MG63 (cell line): ENCODE measurements at regions not wholly inside any gene's neighbourhood (a gene's known extent, or its start where the extent isn't known, plus 50 kb on each side); places are given as distances from the start of the nearest gene placed in this dataset.
"Not testable (repeated sequence)": the region's sequence is repeated elsewhere in the genome, so short reads cannot be mapped to it uniquely, and the experiment has no call there.

ENCODE experiments used
- DNase-seq: peaks from one replicate; pipeline ENCODE4 v3.0.0-alpha.2; 2020
- H3K27me3 ChIP-seq: fragments of 250-450 bp; sonication (Bioruptor Pico); 2 replicates; pipeline ENCODE4 v1.5.1; 2020; ENCODE audit warnings: mild to moderate bottlenecking, moderate library complexity
- H3K36me3 ChIP-seq: fragments of 250-450 bp; sonication (Bioruptor Pico); 2 replicates; pipeline ENCODE4 v1.5.1; 2020; ENCODE audit warnings: mild to moderate bottlenecking, moderate library complexity
- H3K4me3 ChIP-seq: fragments of 250-450 bp; sonication (Bioruptor Pico); 2 replicates; pipeline ENCODE4 v1.5.1; 2020; ENCODE audit warnings: mild to moderate bottlenecking, moderate library complexity
- H3K9me3 ChIP-seq: fragments of 250-450 bp; sonication (Bioruptor Pico); 2 replicates; pipeline ENCODE4 v1.5.1; 2020; ENCODE audit warnings: mild to moderate bottlenecking, moderate library complexity

GRCh38 chr9:75432386-75432785 lies 344.1 kb downstream of the OSTF1 start:
- Histone ChIP-seq H3K9me3 (no peaks in the 10 kb centered on the region), H3K36me3 (no peaks in the 10 kb centered on the region), H3K4me3 (no peak overlapping the region), H3K27me3 (no peaks in the 10 kb centered on the region)
- DNase-seq, result no peak

GRCh38 chr9:75432888-75433287 lies 344.6 kb downstream of the OSTF1 start:
- Histone ChIP-seq H3K9me3 (no peaks in the 10 kb centered on the region), H3K36me3 (no peaks in the 10 kb centered on the region), H3K4me3 (no peak overlapping the region), H3K27me3 (no peaks in the 10 kb centered on the region)
- DNase-seq, result no peak

DNA sequence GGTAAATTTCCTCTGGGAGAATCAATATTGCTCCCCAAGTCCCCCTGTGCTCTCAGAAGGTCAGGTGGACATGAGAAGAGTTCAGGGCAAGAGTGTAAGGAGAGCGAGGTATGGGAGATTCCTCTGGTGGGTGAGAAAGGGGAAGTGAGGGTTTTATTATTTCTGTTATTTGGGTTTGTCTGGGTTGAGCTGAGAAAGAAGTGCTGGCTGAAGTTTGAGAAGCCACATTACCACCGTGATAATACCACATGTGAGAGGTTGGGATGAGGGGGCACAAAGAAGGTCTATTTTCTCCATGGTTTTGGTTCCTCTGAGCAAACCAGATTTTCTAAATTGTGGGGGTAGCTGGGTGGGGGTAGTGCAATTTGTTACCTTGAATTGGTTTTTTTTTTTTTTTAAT lies 350.4 kb downstream of the OSTF1 start:
- no peaks in the 10 kb centered on the region for H3K27me3 ChIP-seq
- no peaks in the 10 kb centered on the region for H3K36me3 ChIP-seq
- DNase-seq, result no peak
- H3K4me3 ChIP-seq, result no peak overlapping the region
- no peaks in the 10 kb centered on the region for H3K9me3 ChIP-seq

DNA sequence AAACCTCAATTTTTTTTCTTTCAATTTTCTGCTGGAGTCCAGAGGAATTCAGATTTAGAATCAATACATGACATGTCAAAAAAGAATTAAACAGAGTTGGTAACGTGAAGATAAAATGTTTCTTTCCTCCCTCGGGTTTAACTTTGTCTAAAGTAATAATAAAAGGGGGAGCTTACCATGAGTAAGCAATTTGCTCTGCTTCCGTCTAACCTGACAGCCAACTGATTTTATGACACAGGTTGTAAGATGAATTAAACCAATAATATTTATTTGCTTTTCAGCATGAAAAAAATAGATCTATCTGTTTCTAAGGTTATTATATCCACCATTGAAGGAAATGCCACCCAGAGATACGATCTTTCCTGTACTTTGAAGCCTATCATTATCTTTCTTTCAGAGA lies 352.6 kb downstream of the OSTF1 start:
- Histone ChIP-seq H3K27me3 (no peaks in the 10 kb centered on the region), H3K4me3 (no peak overlapping the region), H3K36me3 (no peaks in the 10 kb centered on the region), H3K9me3 (no peaks in the 10 kb centered on the region)
- no peak for DNase-seq

GRCh38 chr9:75445144-75445543 lies 356.8 kb downstream of the OSTF1 start:
- DNase-seq, result no peak
- Histone ChIP-seq H3K9me3 (no peaks in the 10 kb centered on the region), H3K36me3 (no peaks in the 10 kb centered on the region), H3K27me3 (no peaks in the 10 kb centered on the region), H3K4me3 (no peak overlapping the region)

DNA sequence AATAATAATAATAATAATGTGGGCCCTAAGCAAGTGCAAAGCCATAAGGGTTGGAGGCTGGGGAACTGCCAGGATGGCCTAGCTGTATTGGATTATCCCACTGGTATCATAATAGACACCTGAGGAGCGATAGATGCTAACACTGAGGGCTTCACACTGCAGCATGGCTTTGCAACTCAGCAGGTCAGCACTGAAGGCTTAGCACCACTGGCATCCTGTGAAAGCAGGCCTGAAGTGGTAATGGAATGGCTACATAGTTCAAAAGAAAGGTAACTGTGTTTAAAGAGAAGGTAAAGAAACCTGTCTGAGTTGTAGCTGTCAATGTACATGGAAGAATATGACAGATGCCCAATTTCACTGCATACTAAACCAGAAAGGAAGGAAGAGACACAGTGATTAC lies 359.0 kb downstream of the OSTF1 start:
- no peak for DNase-seq
- H3K9me3 ChIP-seq, result no peaks in the 10 kb centered on the region
- no peaks in the 10 kb centered on the region for H3K27me3 ChIP-seq
- no peak overlapping the region for H3K4me3 ChIP-seq
- H3K36me3 ChIP-seq, result no peaks in the 10 kb centered on the region

GRCh38 chr9:75448281-75448680 lies 360.0 kb downstream of the OSTF1 start:
- Histone ChIP-seq H3K4me3 (no peak overlapping the region), H3K9me3 (no peaks in the 10 kb centered on the region), H3K36me3 (no peaks in the 10 kb centered on the region), H3K27me3 (no peaks in the 10 kb centered on the region)
- DNase-seq, result no peak

DNA sequence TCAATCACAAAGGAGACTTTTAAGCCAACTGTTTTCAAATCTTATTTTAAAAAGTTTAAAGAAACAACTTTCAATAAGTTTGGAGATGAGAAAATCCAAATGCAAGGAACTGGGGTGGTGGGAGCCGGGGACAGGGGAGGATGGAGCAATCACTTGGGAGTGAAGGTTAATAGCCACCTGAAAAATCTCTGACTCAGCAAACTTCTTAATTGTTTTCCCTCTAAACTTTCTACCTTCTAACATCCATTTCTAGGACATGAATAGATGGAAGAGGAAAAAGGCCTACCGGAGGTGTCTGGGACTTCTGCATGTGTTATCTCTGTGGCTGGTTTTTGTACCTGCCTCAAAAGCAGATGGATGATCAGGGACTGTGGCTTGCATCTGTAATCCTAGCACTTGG lies 360.6 kb downstream of the OSTF1 start:
- no peaks in the 10 kb centered on the region for H3K36me3 ChIP-seq
- no peak for DNase-seq

DNA sequence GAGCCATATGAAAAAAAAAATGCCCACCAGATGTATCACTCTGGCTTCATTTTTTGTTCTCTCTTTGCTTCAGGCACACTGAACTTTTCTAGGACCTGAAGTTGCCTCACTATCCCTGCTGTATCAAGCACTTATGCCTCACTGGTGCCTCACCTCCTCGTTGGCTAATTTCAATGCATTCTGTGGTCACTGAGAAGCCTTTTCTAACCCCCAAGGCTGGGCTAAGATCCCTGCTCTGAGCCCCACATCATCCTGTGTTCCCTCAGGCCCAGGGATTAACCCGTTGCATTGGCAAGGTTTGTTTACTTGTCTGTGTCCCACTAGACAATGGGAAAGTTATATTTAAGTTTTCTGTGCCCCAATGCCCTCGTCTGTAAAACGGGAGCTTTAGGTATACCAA lies 362.7 kb downstream of the OSTF1 start:
- Histone ChIP-seq H3K27me3 (no peaks in the 10 kb centered on the region), H3K9me3 (no peaks in the 10 kb centered on the region), H3K36me3 (no peaks in the 10 kb centered on the region), H3K4me3 (no peak overlapping the region)
- DNase-seq, result peak; percentile 32

More for the DNA sequence above, 360.6 kb downstream of the OSTF1 start:
- H3K9me3 ChIP-seq, result no peaks in the 10 kb centered on the region
- no peaks in the 10 kb centered on the region for H3K27me3 ChIP-seq
- no peak overlapping the region for H3K4me3 ChIP-seq

- Histone ChIP-seq H3K9me3 (no peaks in the 10 kb centered on the region), H3K27me3 (no peaks in the 10 kb centered on the region), H3K36me3 (no peaks in the 10 kb centered on the region), H3K4me3 (no peak overlapping the region)
- peak; percentile 9 for DNase-seq
Observed at GRCh38 chr9:75451505-75451904, 363.2 kb downstream of the OSTF1 start.

- H3K27me3 ChIP-seq, result no peaks in the 10 kb centered on the region
- H3K36me3 ChIP-seq, result no peaks in the 10 kb centered on the region
- DNase-seq, result no peak
- H3K9me3 ChIP-seq, result no peaks in the 10 kb centered on the region
- no peak overlapping the region for H3K4me3 ChIP-seq
Observed at GRCh38 chr9:75452512-75452911, 364.2 kb downstream of the OSTF1 start.

DNA sequence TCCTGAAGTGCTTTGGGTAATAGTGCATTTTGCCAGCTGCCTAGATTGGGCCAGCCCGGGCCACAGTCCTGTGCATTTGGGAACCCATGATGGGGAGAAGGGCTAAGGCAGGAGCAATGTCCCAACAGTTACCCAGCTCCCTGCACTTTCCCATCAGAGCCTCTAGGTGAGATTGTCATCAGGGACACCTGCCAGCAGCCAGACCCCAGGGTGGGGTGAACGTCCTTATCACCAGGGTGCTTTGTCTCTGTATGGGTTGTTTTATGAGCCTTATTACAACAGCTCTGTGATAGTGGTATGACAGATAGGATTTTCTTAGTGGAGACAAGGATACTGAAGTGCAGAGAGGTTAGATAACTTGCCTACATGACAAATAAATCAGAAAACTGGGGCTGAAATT lies 365.7 kb downstream of the OSTF1 start:
- no peak for DNase-seq
- Histone ChIP-seq H3K4me3 (no peak overlapping the region), H3K27me3 (no peaks in the 10 kb centered on the region), H3K36me3 (no peaks in the 10 kb centered on the region), H3K9me3 (no peaks in the 10 kb centered on the region)

GRCh38 chr9:75454891-75455290 lies 366.6 kb downstream of the OSTF1 start:
- Histone ChIP-seq H3K9me3 (no peaks in the 10 kb centered on the region), H3K36me3 (no peaks in the 10 kb centered on the region), H3K27me3 (no peaks in the 10 kb centered on the region), H3K4me3 (no peak overlapping the region)
- no peak for DNase-seq

GRCh38 chr9:75455444-75455921 lies 367.2 kb downstream of the OSTF1 start:
- no peak overlapping the region for H3K4me3 ChIP-seq
- no peaks in the 10 kb centered on the region for H3K9me3 ChIP-seq
- no peak for DNase-seq

DNA sequence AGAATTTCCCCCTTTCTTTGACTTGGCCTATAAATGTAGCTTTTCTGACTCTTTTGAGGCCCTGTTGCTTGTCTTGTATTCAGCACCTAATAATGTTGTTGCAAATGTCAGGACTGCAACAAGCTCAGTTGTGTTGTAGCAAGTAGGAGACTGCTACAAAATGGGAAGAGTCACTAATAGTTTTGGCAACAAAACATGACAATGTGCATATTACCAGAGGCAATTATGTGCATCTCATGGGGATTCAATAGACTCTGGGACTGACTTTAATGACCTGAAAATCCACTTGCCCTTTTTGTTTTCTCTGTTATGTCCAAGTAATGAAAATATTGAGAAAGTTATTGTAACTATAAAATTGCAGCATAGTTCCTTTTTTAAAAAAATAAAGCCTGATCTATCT lies 368.4 kb downstream of the OSTF1 start:
- no peaks in the 10 kb centered on the region for H3K9me3 ChIP-seq
- no peak for DNase-seq

More at GRCh38 chr9:75455444-75455921, 367.2 kb downstream of the OSTF1 start:
- H3K27me3 ChIP-seq, result no peaks in the 10 kb centered on the region
- H3K36me3 ChIP-seq, result no peaks in the 10 kb centered on the region

DNA sequence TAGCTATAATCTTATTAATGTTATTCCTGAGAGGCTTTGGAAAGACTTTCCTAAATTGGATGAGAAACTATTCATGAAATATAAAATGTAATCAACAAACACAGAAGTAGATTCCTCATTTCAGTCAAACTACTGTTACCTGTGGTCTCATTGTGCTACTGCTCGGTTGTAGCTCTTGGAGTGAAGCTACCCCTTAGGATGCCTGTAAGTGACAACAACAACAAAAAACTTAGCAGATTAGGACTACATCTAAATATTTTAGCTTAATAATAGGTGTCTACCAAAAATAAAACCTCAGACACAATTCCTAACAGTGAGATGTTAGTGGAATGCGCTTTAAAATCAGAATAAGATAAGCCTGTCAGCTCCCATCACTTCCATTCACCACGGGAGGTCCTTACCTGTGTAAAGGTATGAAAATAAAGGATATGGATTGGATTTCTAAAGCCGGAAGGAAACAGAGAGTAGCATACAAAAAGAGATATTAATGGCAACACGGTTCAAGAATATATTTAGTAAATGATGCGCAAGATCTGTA lies 369.2 kb downstream of the OSTF1 start:
- no peaks in the 10 kb centered on the region for H3K9me3 ChIP-seq
- no peaks in the 10 kb centered on the region for H3K27me3 ChIP-seq
- no peak for DNase-seq
- no peak overlapping the region for H3K4me3 ChIP-seq
- H3K36me3 ChIP-seq, result no peaks in the 10 kb centered on the region

More for the DNA sequence above, 368.4 kb downstream of the OSTF1 start:
- Histone ChIP-seq H3K27me3 (no peaks in the 10 kb centered on the region), H3K36me3 (no peaks in the 10 kb centered on the region), H3K4me3 (no peak overlapping the region)

- not testable (repeated sequence) for DNase-seq, H3K9me3 ChIP-seq, H3K36me3 ChIP-seq, H3K27me3 ChIP-seq, H3K4me3 ChIP-seq
Observed at GRCh38 chr9:75459311-75459710, 371.0 kb downstream of the OSTF1 start.

- no peak for DNase-seq
- Histone ChIP-seq H3K27me3 (no peaks in the 10 kb centered on the region), H3K9me3 (no peaks in the 10 kb centered on the region), H3K36me3 (no peaks in the 10 kb centered on the region), H3K4me3 (no peak overlapping the region)
Observed at GRCh38 chr9:75461183-75461582, 372.9 kb downstream of the OSTF1 start.

DNA sequence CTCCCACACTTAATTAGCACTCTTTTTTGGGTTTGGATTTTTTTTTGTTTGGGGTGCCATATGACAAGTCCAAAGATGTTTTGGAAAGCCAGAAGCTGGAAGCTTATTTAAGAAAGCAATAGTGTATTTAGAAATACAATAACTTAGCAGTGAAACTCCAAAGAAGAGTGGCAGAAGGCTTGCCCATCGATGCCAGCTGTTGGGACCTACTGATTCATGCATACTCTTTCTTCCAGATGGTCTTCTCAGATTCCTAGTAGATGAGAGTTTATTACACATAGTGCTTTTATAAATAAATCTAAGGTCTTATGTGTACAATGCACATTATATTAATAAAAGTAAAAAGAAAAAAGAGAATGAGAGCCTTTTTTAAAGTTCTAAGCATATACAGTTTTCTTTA lies 374.6 kb downstream of the OSTF1 start:
- Histone ChIP-seq H3K9me3 (no peaks in the 10 kb centered on the region), H3K27me3 (no peaks in the 10 kb centered on the region), H3K36me3 (no peaks in the 10 kb centered on the region), H3K4me3 (no peak overlapping the region)
- peak; percentile 63 for DNase-seq
